SK-N-SH (cell line): ENCODE measurements at regions not wholly inside any gene's neighbourhood (a gene's known extent, or its start where the extent isn't known, plus 50 kb on each side); places are given as distances from the start of the nearest gene placed in this dataset.

Source experiments
- CTCF ChIA-PET: fragments of 300-600, 350-600 bp; formaldehyde crosslinking; extraction: SDS; loops from one replicate; lab custom pipeline; 2021; lab: Yijun Ruan, JAX
- POLR2A ChIA-PET: fragments of 350-600 bp; sonication (Branson Sonifier 250); formaldehyde crosslinking; extraction: SDS; loops from one replicate; lab custom pipeline; 2020; ENCODE audit warnings: antibody characterized with exemption, inconsistent platforms; lab: Yijun Ruan, JAX
- DNase-seq: peaks from one replicate; pipeline ENCODE4 v3.0.0; 2012
- H2AFZ ChIP-seq: fragments of 200-600 bp; sonication (generic); 2 replicates; pipeline ENCODE4 v1.8.1; 2016; ENCODE audit warnings: antibody characterized with exemption, mild to moderate bottlenecking, low read depth
- H3F3A ChIP-seq: fragments of 200-600 bp; sonication (generic); replicated peaks from 2 replicates; pipeline ENCODE3; 2016; ENCODE audit warnings: antibody characterized with exemption, mild to moderate bottlenecking; ENCODE audit not compliant: insufficient read depth
- H3K27ac ChIP-seq, 2 experiments: fragments of 200-500 bp in 1 of 2; fragments of 200-600 bp in 1 of 2; sonication (Bioruptor generic) in 1 of 2; sonication (generic), shearing (Covaris generic) in 1 of 2; 2 replicates each; pipeline versions ENCODE4 v1.5.1 to v1.6.1; 2014 to 2016; ENCODE audit warnings: low read depth in 2 of 2, inconsistent platforms in 1 of 2, low read length in 1 of 2, mild to moderate bottlenecking in 1 of 2, mixed read lengths in 1 of 2
- H3K27me3 ChIP-seq: fragments of 200-600 bp; sonication (generic), shearing (Covaris generic); 2 replicates; pipeline ENCODE4 v1.6.1; 2016; ENCODE audit warnings: mixed run types; ENCODE audit not compliant: insufficient read depth
- H3K36me3 ChIP-seq, 2 experiments: fragments of 200-500 bp in 1 of 2; fragments of 200-600 bp in 1 of 2; sonication (Bioruptor generic) in 1 of 2; sonication (generic) in 1 of 2; replicated peaks in 1 of 2; 2 replicates each; pipeline versions ENCODE3 to v1.5.1; 2014 to 2016; ENCODE audit warnings: low read length in 1 of 2, mild to moderate bottlenecking in 1 of 2; ENCODE audit not compliant: insufficient read depth in 2 of 2, control insufficient read depth in 1 of 2
- H3K4me1 ChIP-seq, 2 experiments: fragments of 200-500 bp in 1 of 2; fragments of 200-600 bp in 1 of 2; sonication (Bioruptor generic) in 1 of 2; sonication (generic), shearing (Covaris generic) in 1 of 2; 2 replicates each; pipeline versions ENCODE4 v1.5.1 to v1.6.1; 2014 to 2016; ENCODE audit warnings: low read depth in 1 of 2, low read length in 1 of 2, mixed run types in 1 of 2; ENCODE audit not compliant: insufficient read depth in 2 of 2, control insufficient read depth in 1 of 2
- H3K4me2 ChIP-seq: fragments of 200-600 bp; sonication (generic), shearing (Covaris generic); 2 replicates; pipeline ENCODE4 v1.6.1; 2017; ENCODE audit warnings: mixed run types
- H3K4me3 ChIP-seq, 2 experiments: fragments of 200-500 bp in 1 of 2; fragments of 200-600 bp in 1 of 2; sonication (Bioruptor generic) in 1 of 2; sonication (generic), shearing (Covaris generic) in 1 of 2; 2 replicates each; pipeline versions ENCODE4 v1.5.1 to v1.8.1; 2014 to 2016; ENCODE audit warnings: low read depth in 2 of 2, inconsistent platforms in 1 of 2, low read length in 1 of 2, mild to moderate bottlenecking in 1 of 2, mixed read lengths in 1 of 2, moderate library complexity in 1 of 2
- H3K79me2 ChIP-seq: fragments of 200-600 bp; sonication (generic); 2 replicates; pipeline ENCODE4 v1.8.1; 2017; ENCODE audit warnings: mild to moderate bottlenecking; ENCODE audit not compliant: insufficient read depth
- H3K9ac ChIP-seq: fragments of 200-600 bp; sonication (generic); 2 replicates; pipeline ENCODE4 v1.6.1; 2017; ENCODE audit warnings: mixed run types
- H3K9me2 ChIP-seq: fragments of 200-600 bp; sonication (generic); 2 replicates; pipeline ENCODE4 v1.6.1; 2017; ENCODE audit warnings: mixed run types
- H3K9me3 ChIP-seq: fragments of 200-600 bp; sonication (generic); 2 replicates; pipeline ENCODE4 v1.6.1; 2017; ENCODE audit warnings: mixed run types, mild to moderate bottlenecking, moderate library complexity
- H4K20me1 ChIP-seq: fragments of 200-600 bp; sonication (generic); 2 replicates; pipeline ENCODE4 v1.6.1; 2017; ENCODE audit warnings: mild to moderate bottlenecking, mixed run types; ENCODE audit not compliant: insufficient read depth
- CHD2 ChIP-seq: fragments of 150-350 bp; IDR thresholded peaks from 2 replicates; pipeline ENCODE4 v1.6.1; 2018; ENCODE audit warnings: low read length; ENCODE audit not compliant: partially characterized antibody
- CTCF ChIP-seq: fragments of 200-600 bp; sonication (generic); IDR thresholded peaks from 2 replicates; pipeline ENCODE4 v1.6.1; 2017; ENCODE audit warnings: antibody characterized with exemption, mild to moderate bottlenecking, moderate library complexity
- ELF1 ChIP-seq: IDR thresholded peaks from 2 replicates; pipeline ENCODE4 v1.4.0; 2012
- EP300 ChIP-seq, 2 experiments: IDR thresholded peaks; 2 replicates each; pipeline versions ENCODE4 v1.4.0 to v1.6.1; 2012; ENCODE audit warnings: borderline replicate concordance in 1 of 2, low read depth in 1 of 2, low read length in 1 of 2
- EZH2phosphoT487 ChIP-seq: fragments of 200-600 bp; sonication (generic); IDR thresholded peaks from 2 replicates; pipeline ENCODE4 v1.6.1; 2017; ENCODE audit warnings: low read depth, mixed run types, mild to moderate bottlenecking, antibody characterized with exemption, moderate library complexity, borderline replicate concordance
- FOSL2 ChIP-seq: IDR thresholded peaks from 2 replicates; pipeline ENCODE4 v1.4.0; 2012; ENCODE audit warnings: low read depth, mild to moderate bottlenecking, moderate library complexity, borderline replicate concordance
- FOXJ3 ChIP-seq: sonication (generic); formaldehyde crosslinking; IDR thresholded peaks from 2 replicates; pipeline ENCODE4 v1.5.1; 2020; ENCODE audit warnings: mild to moderate bottlenecking, missing genetic modification reagents
- FOXM1 ChIP-seq: IDR thresholded peaks from 2 replicates; pipeline ENCODE4 v1.4.0; 2012; ENCODE audit warnings: low read depth, mild to moderate bottlenecking
- GATA2 ChIP-seq: sonication (generic); formaldehyde crosslinking; IDR thresholded peaks from 2 replicates; pipeline ENCODE4 v1.5.0; 2020; ENCODE audit warnings: mild to moderate bottlenecking, missing genetic modification reagents
- IRF3 ChIP-seq: fragments of 150-350 bp; IDR thresholded peaks from 2 replicates; pipeline ENCODE4 v1.6.1; 2016; ENCODE audit warnings: mild to moderate bottlenecking, low read depth, low read length
- JUND ChIP-seq: IDR thresholded peaks from 2 replicates; pipeline ENCODE4 v1.4.0; 2012
- MEF2A ChIP-seq: IDR thresholded peaks from 2 replicates; pipeline ENCODE4 v1.4.0; 2012; ENCODE audit warnings: low read depth, borderline replicate concordance
- NFIC ChIP-seq: IDR thresholded peaks from 2 replicates; pipeline ENCODE4 v1.4.0; 2012; ENCODE audit warnings: borderline replicate concordance
- RAD21 ChIP-seq: IDR thresholded peaks from 2 replicates; pipeline ENCODE4 v1.6.1; 2012; ENCODE audit warnings: mild to moderate bottlenecking, low read length
- RCOR1 ChIP-seq: fragments of 150-350 bp; IDR thresholded peaks from 2 replicates; pipeline ENCODE4 v1.6.1; 2017; ENCODE audit warnings: antibody characterized with exemption, low read length
- RFX5 ChIP-seq: IDR thresholded peaks from 2 replicates; pipeline ENCODE4 v1.6.1; 2012; ENCODE audit warnings: mild to moderate bottlenecking, improper control_type of control experiment, low read length
- SMC3 ChIP-seq: IDR thresholded peaks from 2 replicates; pipeline ENCODE4 v1.6.1; 2012; ENCODE audit warnings: low read depth, low read length, improper control_type of control experiment
- TAF1 ChIP-seq: IDR thresholded peaks from 2 replicates; pipeline ENCODE4 v1.6.1; 2012; ENCODE audit warnings: low read depth, mild to moderate bottlenecking, low read length, moderate library complexity, borderline replicate concordance
- YY1 ChIP-seq: IDR thresholded peaks from 2 replicates; pipeline ENCODE4 v1.4.0; 2012; ENCODE audit warnings: low read depth, mild to moderate bottlenecking
- WGBS: methylation state at CpG from one replicate; pipeline ENCODE4 v1.1.6; 2017; ENCODE audit warnings: low lambda C conversion rate; 5-methylcytosine and 5-hydroxymethylcytosine counted together
- TF ChIP-seq, protein P1 (sequence below): IDR thresholded peaks from 2 replicates; pipeline ENCODE4; 2012
- TF ChIP-seq, protein P2 (sequence below): IDR thresholded peaks from 2 replicates; pipeline ENCODE4 v1.4.0; 2012; ENCODE audit warnings: low read depth

DNA sequence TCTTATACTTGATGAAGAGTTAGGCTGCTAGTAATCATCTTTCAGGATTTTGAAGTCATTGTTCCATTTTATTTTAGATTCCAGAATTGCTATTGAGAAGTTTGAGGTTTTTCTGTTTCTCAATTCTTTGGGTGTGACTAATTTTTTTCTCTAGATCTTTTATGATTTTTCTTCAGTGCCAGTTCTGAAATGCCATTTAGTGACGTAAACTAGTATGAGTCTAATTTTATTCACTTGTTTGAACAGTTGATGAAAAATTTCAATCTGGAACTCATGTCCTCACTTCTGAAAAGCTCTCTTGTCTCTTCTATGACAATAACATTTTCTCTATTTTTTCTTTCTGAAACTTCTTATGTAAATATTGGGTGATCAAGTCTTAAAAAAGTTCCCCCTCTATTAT lies 188.5 kb upstream of the HTR2A start:
- Histone ChIP-seq H3F3A (peaks cover 7% of the 10 kb centered on the region), H3K9ac (no peak overlapping the region), H3K27me3 (no peaks in the 10 kb centered on the region), H3K9me3 (no peaks in the 10 kb centered on the region), H3K4me2 (no peak overlapping the region), H3K4me1 (peaks cover 0 to 9% of the 10 kb centered on the region in 2 experiments; a peak in 3 of 4 replicates), H3K4me3 (no peak overlapping the region), H2AFZ (no peak overlapping the region), H3K36me3 (no peaks in the 10 kb centered on the region), H4K20me1 (no peaks in the 10 kb centered on the region), H3K27ac (no peak overlapping the region), H3K79me2 (no peaks in the 10 kb centered on the region), H3K9me2 (no peaks in the 10 kb centered on the region)
- POLR2A ChIA-PET = no interaction called here
- WGBS = 66% methylated on average over 1 of the region's 1 CpG
- TF ChIP-seq YY1 (no peak), FOSL2 (no peak), ELF1 (no peak), GATA2 (no peak), IRF3 (no peak), CTCF (no peak), FOXJ3 (CRISPR knock-in tag) (no peak), FOXM1 (no peak), JUND (no peak), TAF1 (no peak), EP300 (IDR thresholded peaks at IDR 0.05; ENCODE audit: borderline replicate concordance in 1 of 2, low read depth in 1 of 2, low read length in 1 of 2) (no peak), CHD2 (no peak), MEF2A (no peak)
- TF ChIP-seq, protein P1, sequence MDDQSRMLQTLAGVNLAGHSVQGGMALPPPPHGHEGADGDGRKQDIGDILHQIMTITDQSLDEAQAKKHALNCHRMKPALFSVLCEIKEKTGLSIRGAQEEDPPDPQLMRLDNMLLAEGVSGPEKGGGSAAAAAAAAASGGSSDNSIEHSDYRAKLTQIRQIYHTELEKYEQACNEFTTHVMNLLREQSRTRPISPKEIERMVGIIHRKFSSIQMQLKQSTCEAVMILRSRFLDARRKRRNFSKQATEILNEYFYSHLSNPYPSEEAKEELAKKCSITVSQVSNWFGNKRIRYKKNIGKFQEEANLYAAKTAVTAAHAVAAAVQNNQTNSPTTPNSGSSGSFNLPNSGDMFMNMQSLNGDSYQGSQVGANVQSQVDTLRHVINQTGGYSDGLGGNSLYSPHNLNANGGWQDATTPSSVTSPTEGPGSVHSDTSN = no peak
- DNase-seq = no peak
- CTCF ChIA-PET = no interaction called here

- no peak overlapping the region for H3K9ac ChIP-seq
- 10% methylated on average over 1 of the region's 1 CpG for WGBS
- ChIA-PET CTCF (no interaction called here), POLR2A (no interaction called here)
- H3K4me3 ChIP-seq = no peak overlapping the region
- H3K27me3 ChIP-seq = no peaks in the 10 kb centered on the region
- no peaks in the 10 kb centered on the region for H3K9me3 ChIP-seq
- H2AFZ ChIP-seq = no peak overlapping the region
- no peaks in the 10 kb centered on the region for H4K20me1 ChIP-seq
- DNase-seq = no peak
- TF ChIP-seq EP300 (IDR thresholded peaks at IDR 0.05; ENCODE audit: borderline replicate concordance in 1 of 2, low read depth in 1 of 2, low read length in 1 of 2) (no peak), MEF2A (no peak), RCOR1 (no peak), NFIC (no peak), GATA2 (no peak), IRF3 (no peak), RFX5 (no peak), SMC3 (no peak), EZH2phosphoT487 (no peak), RAD21 (no peak)
- TF ChIP-seq, protein P1 = no peak
- TF ChIP-seq, protein P2, sequence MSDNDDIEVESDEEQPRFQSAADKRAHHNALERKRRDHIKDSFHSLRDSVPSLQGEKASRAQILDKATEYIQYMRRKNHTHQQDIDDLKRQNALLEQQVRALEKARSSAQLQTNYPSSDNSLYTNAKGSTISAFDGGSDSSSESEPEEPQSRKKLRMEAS = no peak
- H3K4me1 ChIP-seq = no peaks in the 10 kb centered on the region
- H3F3A ChIP-seq = no peaks in the 10 kb centered on the region
- H3K36me3 ChIP-seq = no peaks in the 10 kb centered on the region
- H3K4me2 ChIP-seq = no peak overlapping the region
- no peaks in the 10 kb centered on the region for H3K9me2 ChIP-seq
- H3K79me2 ChIP-seq = no peaks in the 10 kb centered on the region
- H3K27ac ChIP-seq = no peak overlapping the region
Measured at GRCh38 chr13:47081850-47082249, 185.0 kb upstream of the HTR2A start.
